ENCODE measurements at regions not wholly inside any gene's neighbourhood (a gene's known extent, or its start where the extent isn't known, plus 50 kb on each side); places are given as distances from the start of the nearest gene placed in this dataset.

- no peak for TF ChIP-seq UBTF (IDR thresholded peaks at IDR 0.05; ENCODE audit: borderline replicate concordance in 1 of 2, low read depth in 2 of 2, low read length in 2 of 2)
- no peak for TF ChIP-seq PHB2 (IDR thresholded peaks at IDR 0.05; ENCODE audit: low read depth)
- no peak for TF ChIP-seq POLR2B (IDR thresholded peaks at IDR 0.05; ENCODE audit: low read depth, partially characterized antibody)
- TF ChIP-seq TCF7L2 (IDR thresholded peaks at IDR 0.05; ENCODE audit: low read depth, low read length) = no peak
- no peak for TF ChIP-seq ARID1B (IDR thresholded peaks at IDR 0.05)
- TF ChIP-seq FOXP1 (CRISPR knock-in tag; IDR thresholded peaks at IDR 0.05) = no peak
- TF ChIP-seq ZBTB34 (CRISPR knock-in tag; IDR thresholded peaks at IDR 0.05) = no peak
- TF ChIP-seq ZNF589 (CRISPR knock-in tag; IDR thresholded peaks at IDR 0.05; ENCODE audit: low read depth) = no peak
- TF ChIP-seq SIN3A (IDR thresholded peaks at IDR 0.05; ENCODE audit: borderline replicate concordance in 2 of 2, control insufficient read depth in 1 of 2, low read depth in 2 of 2, low read length in 2 of 2) = no peak
- no peak for TF ChIP-seq MBD2 (IDR thresholded peaks at IDR 0.05; ENCODE audit: borderline replicate concordance, low read depth)
- no peak for TF ChIP-seq ZNF780A (CRISPR knock-in tag; IDR thresholded peaks at IDR 0.05)
Measured at GRCh38 chr3:80785875-80786274, 975.6 kb downstream of the GBE1 start (continued).

Measured in K562 (cell line).